ENCODE measurements at regions not wholly inside any gene's neighbourhood (a gene's known extent, or its start where the extent isn't known, plus 50 kb on each side); places are given as distances from the start of the nearest gene placed in this dataset.

DNA sequence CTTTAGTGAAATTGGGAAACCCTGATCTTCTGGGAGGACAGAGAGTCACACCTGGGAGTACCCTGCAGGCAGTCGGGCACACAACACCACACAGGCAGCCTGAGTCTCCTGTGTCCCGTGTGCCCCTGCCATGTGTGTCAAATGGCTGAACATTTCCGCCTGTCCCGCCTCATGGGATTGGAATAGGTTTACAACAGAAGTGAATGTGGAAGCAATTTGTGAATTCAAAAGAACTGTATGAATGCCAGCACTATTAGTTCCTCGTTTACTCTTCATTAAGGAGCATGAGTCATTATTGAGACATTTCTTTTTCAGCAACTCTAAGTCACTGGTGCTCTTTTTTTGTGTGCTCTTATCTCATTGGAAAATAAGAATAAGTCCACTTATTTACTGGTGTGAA, 226.5 kb downstream of the PMP22 start:
- Mint-ChIP-seq H3K36me3 (ENCODE audit: low read depth) (no peaks in the 10 kb centered on the region), H3K27me3 (peaks cover 7% of the 10 kb centered on the region), H3K9me3 (no peaks in the 10 kb centered on the region), H3K4me1 (ENCODE audit: low read depth) (no peaks in the 10 kb centered on the region), H3K4me3 (no peak overlapping the region), H3K27ac (no peak overlapping the region)

DNA sequence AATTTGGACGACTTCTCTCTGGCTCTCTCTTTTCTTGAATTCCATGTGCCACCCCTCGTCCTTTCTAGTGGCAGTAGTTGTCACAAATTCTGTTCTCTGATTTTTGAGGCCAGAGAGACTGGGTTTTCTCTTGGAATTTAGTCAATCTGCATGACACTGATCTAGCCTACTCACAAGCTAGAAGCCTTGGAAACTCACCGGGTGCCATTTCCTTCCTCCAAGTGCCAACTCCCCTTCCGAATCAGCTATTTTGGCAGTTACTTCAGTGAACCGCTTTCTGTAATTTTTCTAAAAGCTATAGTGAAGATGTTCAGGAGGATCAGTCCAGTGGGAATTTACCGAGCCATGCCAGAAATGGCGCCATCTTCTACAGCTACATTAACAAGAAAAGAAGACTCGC, 228.9 kb downstream of the PMP22 start:
- no peaks in the 10 kb centered on the region for H3K9me3 Mint-ChIP-seq
- H3K36me3 Mint-ChIP-seq (ENCODE audit: low read depth) = no peaks in the 10 kb centered on the region
- H3K4me1 Mint-ChIP-seq (ENCODE audit: low read depth) = no peaks in the 10 kb centered on the region
- H3K4me3 Mint-ChIP-seq = no peak overlapping the region
- H3K27me3 Mint-ChIP-seq = peaks cover 7% of the 10 kb centered on the region
- H3K27ac Mint-ChIP-seq = no peak overlapping the region

DNA sequence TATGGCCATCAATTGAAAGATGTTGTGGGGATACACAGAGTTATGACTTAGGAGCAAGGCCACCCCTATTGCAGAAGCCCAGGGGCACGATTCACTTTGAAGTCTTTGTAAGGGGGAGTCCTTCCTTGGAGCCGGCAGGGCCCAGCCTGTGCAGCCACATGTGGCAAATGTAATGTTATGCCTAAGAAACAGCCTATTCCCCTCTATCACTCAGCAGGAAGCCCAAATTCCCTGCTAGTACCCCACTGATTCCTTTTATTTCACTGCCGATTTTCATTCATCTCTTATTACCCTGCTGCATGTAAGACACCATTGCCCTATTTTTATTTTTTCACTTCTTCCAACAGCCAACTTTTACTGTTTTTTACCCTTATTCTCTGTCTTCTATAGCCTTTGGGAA, 233.2 kb downstream of the PMP22 start:
- H3K4me1 Mint-ChIP-seq (ENCODE audit: low read depth) = no peaks in the 10 kb centered on the region
- no peaks in the 10 kb centered on the region for H3K36me3 Mint-ChIP-seq (ENCODE audit: low read depth)
- no peak overlapping the region for H3K4me3 Mint-ChIP-seq
- peaks cover 10% of the 10 kb centered on the region for H3K27me3 Mint-ChIP-seq
- no peaks in the 10 kb centered on the region for H3K9me3 Mint-ChIP-seq
- H3K27ac Mint-ChIP-seq = no peak overlapping the region

DNA sequence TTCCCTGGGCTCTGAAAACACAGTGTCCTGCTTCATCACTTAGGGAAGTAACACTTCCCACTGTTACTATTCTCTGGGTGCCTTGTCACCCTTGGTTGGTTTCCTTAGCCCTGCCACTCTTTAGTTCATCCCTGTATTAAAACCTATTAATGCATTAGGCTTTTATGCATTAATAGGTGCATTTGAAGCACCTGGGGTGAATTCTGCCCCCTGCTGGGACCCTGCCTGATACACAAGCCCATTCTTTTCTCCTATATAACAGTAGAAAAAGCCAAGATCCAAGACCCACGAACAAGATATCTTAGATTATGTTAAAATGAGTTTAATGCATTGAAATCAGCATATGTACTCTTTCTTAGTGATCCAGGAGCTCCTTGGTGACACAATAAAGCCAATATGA, 235.7 kb downstream of the PMP22 start:
- H3K4me1 Mint-ChIP-seq (ENCODE audit: low read depth) = no peaks in the 10 kb centered on the region
- no peaks in the 10 kb centered on the region for H3K36me3 Mint-ChIP-seq (ENCODE audit: low read depth)
- H3K4me3 Mint-ChIP-seq = no peak overlapping the region
- no peaks in the 10 kb centered on the region for H3K9me3 Mint-ChIP-seq
- no peak overlapping the region for H3K27ac Mint-ChIP-seq
- peaks cover 4% of the 10 kb centered on the region for H3K27me3 Mint-ChIP-seq

DNA sequence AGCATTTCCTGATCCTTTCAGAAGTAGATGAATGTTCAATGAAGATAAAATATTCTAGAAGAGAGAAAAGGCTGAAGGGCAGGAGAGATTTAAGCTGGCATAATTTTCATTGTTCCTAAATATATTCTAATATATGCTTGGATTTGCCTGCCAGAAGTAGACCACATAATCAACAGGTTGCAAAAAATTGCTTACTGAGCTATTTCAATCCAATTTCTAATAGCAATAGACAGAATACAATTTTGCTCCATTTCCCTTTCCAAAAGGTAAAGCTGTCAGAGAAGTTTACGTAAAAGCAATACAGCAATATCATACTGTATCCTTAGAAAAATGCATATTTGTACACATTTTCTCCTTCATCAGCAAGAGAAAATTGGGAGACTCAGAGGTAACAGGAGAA, 237.3 kb downstream of the PMP22 start:
- Mint-ChIP-seq H3K4me1 (ENCODE audit: low read depth) (no peaks in the 10 kb centered on the region), H3K4me3 (no peak overlapping the region), H3K9me3 (no peaks in the 10 kb centered on the region), H3K36me3 (ENCODE audit: low read depth) (no peaks in the 10 kb centered on the region), H3K27me3 (peaks cover 4% of the 10 kb centered on the region), H3K27ac (no peak overlapping the region)

DNA sequence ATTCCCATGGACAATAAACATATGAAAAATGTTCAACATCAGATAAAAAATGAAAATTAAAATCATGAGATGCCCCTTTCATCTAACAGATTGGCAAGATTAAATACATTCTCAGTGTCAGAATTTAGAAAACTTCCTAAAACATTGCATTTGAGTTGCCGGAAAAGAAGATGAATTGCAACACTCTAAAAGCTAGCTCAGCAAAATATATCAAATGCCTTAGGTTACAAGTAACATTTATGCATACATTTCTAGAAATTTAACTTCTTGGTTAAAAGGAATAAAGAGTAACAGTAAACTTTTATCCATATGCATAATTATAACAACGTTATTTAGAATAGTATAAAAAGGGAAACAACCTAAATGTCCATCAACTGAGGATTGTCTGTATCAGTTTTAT, 239.0 kb downstream of the PMP22 start:
- Mint-ChIP-seq H3K4me3 (no peak overlapping the region), H3K9me3 (no peaks in the 10 kb centered on the region), H3K27ac (no peak overlapping the region), H3K27me3 (peaks cover 3% of the 10 kb centered on the region), H3K4me1 (ENCODE audit: low read depth) (no peaks in the 10 kb centered on the region), H3K36me3 (ENCODE audit: low read depth) (no peaks in the 10 kb centered on the region)

DNA sequence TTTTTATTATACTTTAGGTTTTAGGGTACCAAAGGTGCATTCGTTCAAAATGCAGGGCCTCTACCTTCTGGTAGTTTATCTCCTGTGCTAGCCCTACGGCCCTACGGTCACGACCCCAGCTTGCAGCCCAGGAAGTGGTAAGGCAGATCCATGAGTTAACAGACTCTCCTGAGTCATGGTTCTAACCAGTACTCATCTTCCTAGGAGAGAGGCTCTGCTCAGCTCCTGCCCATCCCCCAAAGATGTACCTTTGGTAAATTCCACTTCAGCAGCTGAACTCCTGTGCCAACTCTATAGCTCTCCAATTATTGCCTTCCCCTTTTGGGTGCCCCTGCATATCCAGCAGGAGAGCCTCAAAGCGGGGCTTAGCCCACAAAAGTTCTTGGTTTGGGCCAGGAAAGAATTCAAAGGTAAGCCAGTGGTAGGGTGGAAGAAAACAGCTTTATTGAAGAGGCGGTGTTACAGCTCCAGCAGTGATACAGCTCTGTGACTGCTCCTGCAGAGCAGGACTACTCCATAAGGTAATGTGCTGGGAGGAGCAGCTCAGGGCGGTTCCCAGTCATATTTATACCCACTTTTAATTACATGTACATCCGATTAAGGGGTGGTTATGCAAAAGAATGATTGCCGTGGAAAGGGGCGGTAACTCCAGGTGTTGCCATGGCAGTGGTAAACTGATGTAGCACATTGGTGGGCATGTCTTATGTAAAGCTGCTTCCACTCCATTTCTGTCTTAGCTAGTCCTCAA, 241.4 kb downstream of the PMP22 start:
- no peaks in the 10 kb centered on the region for H3K36me3 Mint-ChIP-seq (ENCODE audit: low read depth)

DNA sequence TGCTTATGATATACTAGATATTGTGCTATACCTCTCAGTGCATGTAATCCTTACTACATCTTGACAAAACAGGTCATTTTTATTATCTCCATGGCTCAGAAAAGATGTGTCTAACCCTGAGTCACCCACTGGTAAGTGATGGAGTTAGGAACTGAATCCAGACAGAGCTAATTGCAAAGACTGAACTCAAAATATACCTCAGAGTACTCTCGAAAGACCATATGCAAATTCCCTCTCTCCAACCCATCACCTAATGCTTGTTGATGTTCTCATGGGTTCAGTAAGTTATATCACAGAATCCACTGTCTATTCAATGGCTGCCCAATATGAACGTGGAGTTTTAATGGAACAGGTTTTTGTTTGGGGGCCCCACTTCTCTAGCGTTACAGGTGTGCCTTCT, 246.0 kb downstream of the PMP22 start:
- H3K9me3 Mint-ChIP-seq = no peaks in the 10 kb centered on the region
- H3K4me1 Mint-ChIP-seq (ENCODE audit: low read depth) = no peaks in the 10 kb centered on the region
- no peaks in the 10 kb centered on the region for H3K27me3 Mint-ChIP-seq
- H3K36me3 Mint-ChIP-seq (ENCODE audit: low read depth) = no peaks in the 10 kb centered on the region
- no peak overlapping the region for H3K4me3 Mint-ChIP-seq
- no peak overlapping the region for H3K27ac Mint-ChIP-seq

More for the DNA sequence above, 241.4 kb downstream of the PMP22 start:
- no peak overlapping the region for H3K27ac Mint-ChIP-seq
- H3K9me3 Mint-ChIP-seq = no peaks in the 10 kb centered on the region
- no peaks in the 10 kb centered on the region for H3K27me3 Mint-ChIP-seq
- no peak overlapping the region for H3K4me3 Mint-ChIP-seq
- H3K4me1 Mint-ChIP-seq (ENCODE audit: low read depth) = no peaks in the 10 kb centered on the region

DNA sequence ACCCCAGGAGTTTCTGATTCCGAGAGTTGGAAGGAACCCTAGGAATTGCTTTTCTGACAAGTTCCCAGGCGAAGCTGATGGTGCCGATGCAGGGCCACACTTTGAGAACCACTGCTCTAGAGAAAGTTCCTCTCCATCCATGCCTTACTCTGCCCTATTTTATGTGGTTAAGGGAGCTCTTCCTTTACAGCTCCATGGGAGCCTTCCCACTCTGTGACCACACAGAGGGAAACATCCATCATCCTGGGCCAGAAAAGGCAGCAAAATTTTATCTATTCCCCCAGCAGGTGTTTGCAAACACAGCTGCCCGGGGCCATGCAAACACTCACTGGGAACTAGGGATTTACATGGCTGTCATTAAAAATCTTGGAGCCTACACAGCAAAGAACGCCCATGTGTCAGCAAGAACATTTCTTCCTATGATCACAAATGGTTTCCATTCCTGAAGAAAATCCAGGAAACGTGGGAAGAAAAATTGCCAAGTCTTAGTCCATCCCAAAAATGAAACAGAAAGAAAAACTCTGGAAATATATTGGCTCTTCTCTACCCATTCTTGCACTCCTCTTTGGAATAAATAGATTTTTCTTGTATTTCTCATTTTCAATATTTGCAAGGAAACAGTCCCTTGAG, 252.7 kb downstream of the PMP22 start:
- no peak overlapping the region for H3K27ac Mint-ChIP-seq
- H3K36me3 Mint-ChIP-seq (ENCODE audit: low read depth) = no peaks in the 10 kb centered on the region
- H3K4me1 Mint-ChIP-seq (ENCODE audit: low read depth) = no peaks in the 10 kb centered on the region
- peaks cover 4% of the 10 kb centered on the region for H3K27me3 Mint-ChIP-seq
- no peak overlapping the region for H3K4me3 Mint-ChIP-seq
- no peaks in the 10 kb centered on the region for H3K9me3 Mint-ChIP-seq

DNA sequence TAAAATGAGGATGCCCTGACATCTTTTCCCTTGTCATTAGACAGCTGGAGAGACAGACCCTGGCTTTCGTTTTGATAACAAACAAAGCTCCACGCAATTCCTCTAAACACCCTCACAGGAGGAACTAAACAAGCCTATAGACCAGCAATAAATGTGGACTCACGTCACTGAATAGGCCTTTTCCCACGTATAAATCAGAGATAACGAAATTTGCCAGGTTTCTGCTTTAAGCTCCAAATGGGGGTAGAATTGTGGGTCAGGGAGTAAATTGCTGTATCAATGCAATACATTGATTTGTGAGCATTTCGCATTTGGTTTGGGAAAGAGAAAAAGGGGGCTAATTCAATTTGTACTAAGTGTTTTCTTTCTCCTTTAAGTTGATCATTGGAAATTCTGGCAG, 256.0 kb downstream of the PMP22 start:
- H3K36me3 Mint-ChIP-seq (ENCODE audit: low read depth) = no peaks in the 10 kb centered on the region
- H3K4me3 Mint-ChIP-seq = no peak overlapping the region
- no peaks in the 10 kb centered on the region for H3K4me1 Mint-ChIP-seq (ENCODE audit: low read depth)
- H3K27me3 Mint-ChIP-seq = peaks cover 4% of the 10 kb centered on the region
- H3K27ac Mint-ChIP-seq = no peak overlapping the region
- no peaks in the 10 kb centered on the region for H3K9me3 Mint-ChIP-seq

DNA sequence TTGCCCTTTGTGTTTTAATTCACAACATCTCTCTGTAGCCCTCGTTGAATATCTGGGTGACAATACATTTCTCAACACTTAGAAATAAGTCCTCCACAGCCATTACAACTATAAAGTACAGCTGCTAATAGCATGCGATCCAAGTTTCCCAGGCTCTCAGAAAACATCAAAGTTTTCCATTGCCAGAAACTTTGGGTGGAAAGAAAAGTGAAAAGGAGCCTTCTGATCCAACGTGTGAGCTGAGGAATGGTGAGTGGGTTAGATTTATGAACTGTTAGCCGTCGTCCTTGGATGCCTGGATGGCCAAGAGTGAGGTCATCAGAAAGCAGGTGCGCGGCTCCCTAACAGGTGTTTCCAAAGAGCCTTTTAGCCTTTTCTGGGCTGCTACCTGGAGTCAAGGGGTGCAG, 258.0 kb downstream of the PMP22 start:
- H3K4me3 Mint-ChIP-seq = no peak overlapping the region
- no peaks in the 10 kb centered on the region for H3K4me1 Mint-ChIP-seq (ENCODE audit: low read depth)
- H3K27ac Mint-ChIP-seq = no peak overlapping the region
- H3K27me3 Mint-ChIP-seq = no peaks in the 10 kb centered on the region
- peaks cover 1% of the 10 kb centered on the region for H3K9me3 Mint-ChIP-seq
- H3K36me3 Mint-ChIP-seq (ENCODE audit: low read depth) = no peaks in the 10 kb centered on the region

DNA sequence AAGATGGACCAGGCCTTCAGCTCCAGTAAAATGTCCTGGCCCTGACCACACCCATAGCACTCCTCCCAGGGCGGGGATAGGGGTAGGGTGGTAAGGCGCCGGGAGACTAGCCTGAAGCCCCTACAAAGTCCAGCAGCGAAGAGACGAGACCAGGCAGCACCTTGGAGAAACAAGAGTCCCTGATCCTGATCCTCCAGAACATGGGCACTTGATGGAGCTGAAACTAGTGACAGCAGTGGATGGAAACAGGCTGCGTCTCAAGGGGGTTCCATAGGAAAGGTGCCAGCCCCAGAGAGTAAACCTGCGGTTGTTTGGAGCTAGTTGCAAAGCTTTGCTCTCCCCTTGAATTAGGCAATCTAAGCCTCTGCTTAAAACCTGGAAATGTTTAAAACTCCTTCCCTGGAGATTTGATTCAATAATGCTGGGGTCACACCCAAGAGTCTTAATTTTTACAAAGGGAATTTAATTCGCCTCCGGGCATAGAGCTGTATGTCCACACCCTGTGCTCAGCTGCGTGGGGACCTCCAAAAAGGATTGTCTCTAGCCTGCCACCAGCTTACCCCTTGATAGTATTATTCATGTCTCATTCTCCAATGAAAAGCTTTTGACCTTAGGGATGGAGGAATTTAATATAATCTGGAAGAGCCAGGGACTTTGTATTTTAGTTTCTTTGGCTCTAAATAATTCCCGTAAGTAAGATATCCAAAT, 258.6 kb downstream of the PMP22 start:
- Mint-ChIP-seq H3K9me3 (peaks cover 3% of the 10 kb centered on the region), H3K4me1 (ENCODE audit: low read depth) (no peaks in the 10 kb centered on the region), H3K27me3 (no peaks in the 10 kb centered on the region), H3K36me3 (ENCODE audit: low read depth) (no peaks in the 10 kb centered on the region), H3K27ac (no peak overlapping the region), H3K4me3 (no peak overlapping the region)

DNA sequence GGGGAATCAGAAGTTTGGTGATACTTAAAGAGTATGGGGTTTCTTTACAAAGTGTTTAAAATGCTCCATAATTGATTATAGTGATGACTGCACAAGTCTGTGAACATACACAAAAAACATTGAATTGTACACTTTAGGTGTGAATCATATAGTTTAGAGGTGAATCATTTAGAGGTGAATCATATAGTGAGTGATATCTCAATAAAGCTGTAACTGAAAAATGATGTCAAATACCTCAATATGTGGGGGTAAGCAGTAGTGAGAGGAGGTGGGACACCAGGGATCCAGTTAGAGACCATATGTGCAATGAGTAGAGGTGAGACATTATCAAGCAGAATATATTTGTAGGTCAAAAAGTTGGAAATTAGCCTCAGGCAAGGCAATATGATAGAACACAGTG, 264.5 kb downstream of the PMP22 start:
- Mint-ChIP-seq H3K36me3 (ENCODE audit: low read depth) (no peaks in the 10 kb centered on the region), H3K4me3 (no peak overlapping the region), H3K27me3 (peaks cover 14% of the 10 kb centered on the region), H3K27ac (no peak overlapping the region), H3K4me1 (ENCODE audit: low read depth) (no peaks in the 10 kb centered on the region), H3K9me3 (peaks cover 13% of the 10 kb centered on the region)

DNA sequence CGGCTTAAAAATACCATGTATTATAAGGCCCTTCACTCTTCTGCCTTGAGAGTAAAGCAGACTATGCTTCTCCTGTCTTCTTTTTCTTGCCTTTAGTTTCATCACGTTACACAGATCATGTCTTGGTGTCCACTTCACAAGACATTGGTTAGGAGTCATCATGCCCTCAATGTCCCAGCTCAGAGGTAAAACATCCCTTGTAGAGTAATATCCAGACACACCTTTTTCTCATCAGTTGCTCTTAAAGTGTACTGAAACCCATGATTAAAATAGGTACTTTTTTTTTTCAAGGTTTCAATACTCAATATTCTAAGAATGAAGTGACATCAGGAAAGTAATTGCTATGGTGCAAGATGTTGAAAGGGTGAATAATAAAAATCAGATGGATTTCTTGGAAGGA, 267.8 kb downstream of the PMP22 start:
- Mint-ChIP-seq H3K4me3 (no peak overlapping the region), H3K9me3 (peaks cover 13% of the 10 kb centered on the region), H3K36me3 (ENCODE audit: low read depth) (no peaks in the 10 kb centered on the region), H3K27ac (no peak overlapping the region), H3K4me1 (ENCODE audit: low read depth) (no peaks in the 10 kb centered on the region), H3K27me3 (peaks cover 14% of the 10 kb centered on the region)

DNA sequence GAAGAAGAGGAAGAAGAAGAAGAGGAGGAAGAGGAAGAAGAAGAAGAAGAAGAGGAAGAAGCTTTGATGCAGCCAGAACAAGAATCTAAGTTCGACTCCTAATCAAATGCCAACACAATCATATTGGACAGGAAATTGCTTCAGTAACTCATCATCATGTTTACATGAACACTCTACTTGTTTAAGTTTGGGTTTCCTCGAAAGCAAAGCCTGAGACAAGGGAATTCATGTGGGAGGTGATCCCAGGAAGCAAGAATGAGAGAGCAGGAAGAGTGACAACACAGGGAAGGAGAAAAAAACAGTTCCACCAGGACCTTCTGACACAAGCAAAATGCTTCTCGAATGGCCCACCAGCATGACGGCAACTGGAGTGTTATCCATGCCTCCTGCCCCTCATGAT, 279.0 kb downstream of the PMP22 start:
- Mint-ChIP-seq H3K4me3 (no peak overlapping the region), H3K9me3 (no peaks in the 10 kb centered on the region), H3K27ac (no peak overlapping the region), H3K27me3 (peaks cover 13% of the 10 kb centered on the region), H3K36me3 (ENCODE audit: low read depth) (no peaks in the 10 kb centered on the region), H3K4me1 (ENCODE audit: low read depth) (no peaks in the 10 kb centered on the region)
